ENCODE measurements at regions not wholly inside any gene's neighbourhood (a gene's known extent, or its start where the extent isn't known, plus 50 kb on each side); places are given as distances from the start of the nearest gene placed in this dataset.

DNA sequence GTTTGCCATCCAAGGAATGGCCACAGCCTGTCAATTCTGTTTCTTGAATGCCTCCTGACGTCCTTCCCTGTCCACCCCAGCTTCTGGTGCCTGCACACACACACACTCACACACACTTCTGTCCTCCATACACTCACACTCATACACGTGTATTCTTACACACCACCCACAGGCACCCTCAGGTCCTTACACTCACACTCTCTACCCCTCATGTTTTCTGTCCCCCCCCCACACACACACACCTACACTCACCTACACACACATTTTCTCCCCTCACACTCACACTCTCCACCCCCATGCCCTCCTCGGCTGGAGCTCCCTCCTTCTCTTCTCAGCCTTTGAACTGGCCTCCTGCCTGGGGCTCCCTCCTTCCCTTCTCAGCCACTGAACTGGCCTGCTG is 148.0 kb upstream of the SALL3 start:
- CTCF ChIA-PET: no interaction called here
- H3K4me3 ChIP-seq (ENCODE audit: control insufficient read depth in 1 of 2, extremely low read depth in 1 of 2, low read length in 1 of 2): no peak overlapping the region
- H3K4me3 Mint-ChIP-seq: no peak overlapping the region
- DNase-seq (no peak), ATAC-seq (replicated peaks in 1 of 4) (no peak)
- H3K27ac ChIP-seq (ENCODE audit: low read length): no peak overlapping the region
- H3K27me3 ChIP-seq (replicated peaks in 1 of 2; ENCODE audit: control insufficient read depth in 2 of 2, extremely low read depth in 1 of 2, insufficient read depth in 2 of 2, low read length in 1 of 2): peaks cover 0 to 22% of the 10 kb centered on the region in 2 experiments
- H3K9me3 Mint-ChIP-seq: peaks cover 0 to 5% (median 4%) of the 10 kb centered on the region in 3 donors
- no peaks in the 10 kb centered on the region for H3K9me3 ChIP-seq
- no peaks in the 10 kb centered on the region for H3K36me3 ChIP-seq (ENCODE audit: control insufficient read depth in 2 of 2, extremely low read depth in 1 of 2, insufficient read depth in 1 of 2, low read length in 1 of 2)
- no peaks in the 10 kb centered on the region for H3K36me3 Mint-ChIP-seq
- H3K27me3 Mint-ChIP-seq: peaks cover 11 to 12% of the 10 kb centered on the region in 2 donors
- H3K27ac Mint-ChIP-seq: no peak overlapping the region
- WGBS (ENCODE audit: insufficient coverage): 50% methylated on average over 3 of the region's 3 CpGs
- POLR2A ChIA-PET: no interaction called here
- H3K4me1 ChIP-seq (ENCODE audit: control insufficient read depth in 1 of 2, extremely low read depth in 1 of 2, insufficient read depth in 2 of 2, low read length in 2 of 2): no peaks in the 10 kb centered on the region
- H3K4me1 Mint-ChIP-seq: no peaks in the 10 kb centered on the region

DNA sequence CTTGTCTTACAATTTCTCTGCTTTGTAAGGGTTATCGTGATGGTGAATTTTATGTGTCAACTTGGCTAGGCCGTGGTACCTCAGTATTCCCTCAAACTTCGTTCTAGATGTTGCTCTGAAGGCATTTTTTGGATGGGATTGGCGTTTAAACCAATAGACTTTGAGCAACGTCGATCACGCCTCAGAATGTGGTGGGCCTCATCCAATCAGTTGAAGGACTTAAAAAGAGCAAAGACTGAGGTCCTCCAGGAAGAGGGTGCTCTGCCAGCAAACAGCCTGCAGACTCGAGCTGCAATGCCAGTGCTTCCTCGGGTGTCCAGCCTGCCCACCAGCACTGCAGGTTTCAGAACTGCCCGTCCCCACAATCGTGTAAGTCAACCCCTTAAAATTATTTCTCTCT is 145.8 kb upstream of the SALL3 start:
- ChIA-PET CTCF (no interaction called here), POLR2A (no interaction called here)
- Mint-ChIP-seq H3K27ac (no peak overlapping the region), H3K4me3 (no peak overlapping the region), H3K9me3 (peaks cover 0 to 8% (median 4%) of the 10 kb centered on the region in 3 donors), H3K4me1 (no peaks in the 10 kb centered on the region), H3K27me3 (peaks cover 11 to 12% of the 10 kb centered on the region in 2 donors), H3K36me3 (no peaks in the 10 kb centered on the region)
- peaks cover 0 to 22% of the 10 kb centered on the region in 2 experiments for H3K27me3 ChIP-seq (replicated peaks in 1 of 2; ENCODE audit: control insufficient read depth in 2 of 2, extremely low read depth in 1 of 2, insufficient read depth in 2 of 2, low read length in 1 of 2)
- ATAC-seq (replicated peaks in 1 of 4) (no peak), DNase-seq (no peak)
- H3K4me3 ChIP-seq (ENCODE audit: control insufficient read depth in 1 of 2, extremely low read depth in 1 of 2, low read length in 1 of 2): no peak overlapping the region
- no peak overlapping the region for H3K27ac ChIP-seq (ENCODE audit: low read length)
- no peaks in the 10 kb centered on the region for H3K4me1 ChIP-seq (ENCODE audit: control insufficient read depth in 1 of 2, extremely low read depth in 1 of 2, insufficient read depth in 2 of 2, low read length in 2 of 2)
- H3K36me3 ChIP-seq (ENCODE audit: control insufficient read depth in 2 of 2, extremely low read depth in 1 of 2, insufficient read depth in 1 of 2, low read length in 1 of 2): no peaks in the 10 kb centered on the region
- no peaks in the 10 kb centered on the region for H3K9me3 ChIP-seq
- WGBS (ENCODE audit: insufficient coverage): 80% methylated on average over 11 of the region's 11 CpGs

DNA sequence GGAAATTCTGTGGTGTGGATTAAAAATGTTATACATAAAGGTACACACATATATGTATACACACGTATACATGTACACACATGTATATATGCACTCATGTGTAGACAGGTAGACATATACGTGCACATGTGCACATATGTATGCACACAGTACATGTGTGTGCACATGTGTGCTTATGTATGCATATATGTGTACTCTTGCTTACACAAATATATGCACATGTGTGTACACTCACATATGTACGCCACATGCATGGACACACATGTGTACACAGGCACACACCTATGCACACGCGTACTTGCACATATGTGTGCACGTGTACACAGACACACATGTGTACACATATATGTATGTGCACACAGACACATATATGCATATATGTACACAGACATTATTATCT is 142.8 kb upstream of the SALL3 start:
- ChIA-PET CTCF (no interaction called here), POLR2A (no interaction called here)
- Mint-ChIP-seq H3K27ac (no peak overlapping the region), H3K27me3 (peaks cover 4 to 6% of the 10 kb centered on the region in 2 donors), H3K4me1 (no peaks in the 10 kb centered on the region), H3K36me3 (no peaks in the 10 kb centered on the region), H3K4me3 (no peak overlapping the region), H3K9me3 (peaks cover 0 to 24% (median 19%) of the 10 kb centered on the region in 3 donors)
- H3K4me3 ChIP-seq (ENCODE audit: control insufficient read depth in 1 of 2, extremely low read depth in 1 of 2, low read length in 1 of 2): no peak overlapping the region
- no peaks in the 10 kb centered on the region for H3K36me3 ChIP-seq (ENCODE audit: control insufficient read depth in 2 of 2, extremely low read depth in 1 of 2, insufficient read depth in 1 of 2, low read length in 1 of 2)
- no peaks in the 10 kb centered on the region for H3K4me1 ChIP-seq (ENCODE audit: control insufficient read depth in 1 of 2, extremely low read depth in 1 of 2, insufficient read depth in 2 of 2, low read length in 2 of 2)
- ATAC-seq (replicated peaks in 1 of 4) (no peak), DNase-seq (no peak)
- WGBS (ENCODE audit: insufficient coverage): no CpG with 5 or more reads among the region's 6 CpGs
- no peak overlapping the region for H3K27ac ChIP-seq (ENCODE audit: low read length)
- H3K9me3 ChIP-seq: no peaks in the 10 kb centered on the region
- peaks cover 0 to 11% of the 10 kb centered on the region in 2 experiments for H3K27me3 ChIP-seq (replicated peaks in 1 of 2; ENCODE audit: control insufficient read depth in 2 of 2, extremely low read depth in 1 of 2, insufficient read depth in 2 of 2, low read length in 1 of 2)

DNA sequence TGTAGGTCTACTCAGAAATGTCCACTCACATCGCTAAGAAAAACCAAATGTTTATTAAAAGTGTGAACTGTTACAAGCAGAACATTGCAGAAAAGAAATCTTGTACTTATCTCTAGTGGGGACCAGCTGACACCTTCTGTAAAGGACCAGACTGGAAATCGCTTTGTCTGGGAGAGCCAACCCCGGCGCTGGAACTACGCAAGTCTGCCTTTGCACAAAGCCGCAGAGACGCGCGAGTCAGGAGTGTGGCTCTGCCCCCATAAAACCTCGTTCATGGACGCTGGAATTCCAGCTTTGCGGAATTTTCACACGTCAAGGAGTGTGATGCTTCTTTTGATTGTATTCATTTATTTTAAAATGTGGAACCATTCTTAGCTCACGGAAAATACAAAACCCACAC is 141.9 kb upstream of the SALL3 start:
- H3K27me3 ChIP-seq (replicated peaks in 1 of 2; ENCODE audit: control insufficient read depth in 2 of 2, extremely low read depth in 1 of 2, insufficient read depth in 2 of 2, low read length in 1 of 2): peaks cover 0 to 10% of the 10 kb centered on the region in 2 experiments
- DNase-seq (no peak), ATAC-seq (replicated peaks in 1 of 4) (no peak)
- H3K36me3 ChIP-seq (ENCODE audit: control insufficient read depth in 2 of 2, extremely low read depth in 1 of 2, insufficient read depth in 1 of 2, low read length in 1 of 2): no peaks in the 10 kb centered on the region
- H3K27ac ChIP-seq (ENCODE audit: low read length): no peak overlapping the region
- H3K27me3 Mint-ChIP-seq: peaks cover 4 to 6% of the 10 kb centered on the region in 2 donors
- H3K27ac Mint-ChIP-seq: no peak overlapping the region
- no peak overlapping the region for H3K4me3 Mint-ChIP-seq
- no peaks in the 10 kb centered on the region for H3K9me3 ChIP-seq
- ChIA-PET POLR2A (no interaction called here), CTCF (no interaction called here)
- H3K4me1 ChIP-seq (ENCODE audit: control insufficient read depth in 1 of 2, extremely low read depth in 1 of 2, insufficient read depth in 2 of 2, low read length in 2 of 2): no peaks in the 10 kb centered on the region
- H3K4me1 Mint-ChIP-seq: no peaks in the 10 kb centered on the region
- H3K36me3 Mint-ChIP-seq: no peaks in the 10 kb centered on the region
- H3K9me3 Mint-ChIP-seq: peaks cover 0 to 24% (median 19%) of the 10 kb centered on the region in 3 donors
- no peak overlapping the region for H3K4me3 ChIP-seq (ENCODE audit: control insufficient read depth in 1 of 2, extremely low read depth in 1 of 2, low read length in 1 of 2)
- 95% methylated on average over 3 of the region's 14 CpGs for WGBS (ENCODE audit: insufficient coverage)

- no peak for DNase-seq
- no peaks in the 10 kb centered on the region for H3K9me3 ChIP-seq
- Mint-ChIP-seq H3K4me3 (no peak overlapping the region), H3K36me3 (no peaks in the 10 kb centered on the region), H3K27ac (no peak overlapping the region), H3K4me1 (no peaks in the 10 kb centered on the region), H3K9me3 (peaks cover 0 to 28% (median 19%) of the 10 kb centered on the region in 3 donors), H3K27me3 (peaks cover under 1 to 3% of the 10 kb centered on the region in 2 donors)
- CTCF ChIA-PET: no interaction called here
- peaks cover 0 to 6% of the 10 kb centered on the region in 2 experiments for H3K27me3 ChIP-seq (replicated peaks in 1 of 2; ENCODE audit: control insufficient read depth in 2 of 2, extremely low read depth in 1 of 2, insufficient read depth in 2 of 2, low read length in 1 of 2)
- no peaks in the 10 kb centered on the region for H3K36me3 ChIP-seq (ENCODE audit: control insufficient read depth in 2 of 2, extremely low read depth in 1 of 2, insufficient read depth in 1 of 2, low read length in 1 of 2)
- POLR2A ChIA-PET: no interaction called here
- no peak overlapping the region for H3K4me3 ChIP-seq (ENCODE audit: control insufficient read depth in 1 of 2, extremely low read depth in 1 of 2, low read length in 1 of 2)
- H3K27ac ChIP-seq (ENCODE audit: low read length): no peak overlapping the region
- WGBS (ENCODE audit: insufficient coverage): 100% methylated on average over 2 of the region's 7 CpGs
- no peak for ATAC-seq (replicated peaks in 1 of 4)
- H3K4me1 ChIP-seq (ENCODE audit: control insufficient read depth in 1 of 2, extremely low read depth in 1 of 2, insufficient read depth in 2 of 2, low read length in 2 of 2): no peaks in the 10 kb centered on the region
Observed at GRCh38 chr18:78838183-78838582, 141.4 kb upstream of the SALL3 start.

DNA sequence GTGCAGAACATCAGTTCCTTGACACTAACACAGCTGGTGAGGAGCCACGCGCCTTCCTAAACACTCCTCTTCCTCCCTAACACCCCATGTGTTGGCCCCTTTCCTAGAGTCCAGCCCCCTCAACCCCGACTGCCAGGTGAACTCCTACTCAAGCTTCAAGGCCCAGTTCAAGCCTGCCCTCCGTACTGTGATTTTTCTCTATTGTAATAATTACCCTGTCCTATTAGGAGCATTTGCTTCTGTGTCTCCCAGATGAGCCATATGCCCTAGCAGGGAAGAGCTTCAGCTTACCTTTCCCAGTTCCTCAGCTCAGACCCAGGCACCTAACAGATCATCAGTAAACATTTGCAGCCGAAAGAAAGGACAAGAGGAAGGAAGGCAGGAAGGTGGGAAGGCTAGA is 130.6 kb upstream of the SALL3 start:
- peaks cover 19 to 40% (median 31%) of the 10 kb centered on the region in 3 donors for H3K9me3 Mint-ChIP-seq
- ATAC-seq (replicated peaks in 1 of 4): no peak
- no peaks in the 10 kb centered on the region for H3K4me1 Mint-ChIP-seq
- peaks cover 9 to 17% of the 10 kb centered on the region in 2 donors for H3K27me3 Mint-ChIP-seq
- H3K36me3 Mint-ChIP-seq: no peaks in the 10 kb centered on the region
- ChIA-PET CTCF (no interaction called here), POLR2A (no interaction called here)
- no peak overlapping the region for H3K27ac Mint-ChIP-seq
- no peak for DNase-seq
- Histone ChIP-seq H3K4me3 (ENCODE audit: control insufficient read depth in 1 of 2, extremely low read depth in 1 of 2, low read length in 1 of 2) (no peak overlapping the region), H3K36me3 (ENCODE audit: control insufficient read depth in 2 of 2, extremely low read depth in 1 of 2, insufficient read depth in 1 of 2, low read length in 1 of 2) (no peaks in the 10 kb centered on the region), H3K4me1 (ENCODE audit: control insufficient read depth in 1 of 2, extremely low read depth in 1 of 2, insufficient read depth in 2 of 2, low read length in 2 of 2) (no peaks in the 10 kb centered on the region), H3K27ac (ENCODE audit: low read length) (no peak overlapping the region), H3K9me3 (peaks cover 3% of the 10 kb centered on the region), H3K27me3 (replicated peaks in 1 of 2; ENCODE audit: control insufficient read depth in 2 of 2, extremely low read depth in 1 of 2, insufficient read depth in 2 of 2, low read length in 1 of 2) (peaks cover 0 to 12% of the 10 kb centered on the region in 2 experiments)
- H3K4me3 Mint-ChIP-seq: no peak overlapping the region
- 84% methylated on average over 4 of the region's 5 CpGs for WGBS (ENCODE audit: insufficient coverage)

DNA sequence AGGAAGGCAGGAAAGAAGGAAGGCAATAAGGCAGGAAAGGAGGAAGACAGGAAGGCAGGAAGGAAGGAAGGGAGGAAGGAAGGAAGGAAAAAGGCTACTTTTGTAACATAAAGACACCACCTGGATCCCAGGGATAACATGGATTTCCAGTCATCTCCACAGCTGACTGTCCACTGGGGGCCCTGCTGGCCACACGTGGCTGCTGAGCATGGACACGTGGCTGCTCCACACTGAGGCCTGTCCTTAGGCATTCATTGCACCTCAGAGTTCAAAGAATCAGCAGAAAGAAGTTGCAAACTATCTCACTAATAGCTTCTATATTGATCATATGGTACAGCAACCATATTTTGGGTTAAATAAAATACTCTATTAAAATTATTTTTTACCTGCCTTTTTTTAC is 130.2 kb upstream of the SALL3 start:
- CTCF ChIA-PET: no interaction called here
- no peaks in the 10 kb centered on the region for H3K4me1 Mint-ChIP-seq
- POLR2A ChIA-PET: no interaction called here
- H3K36me3 Mint-ChIP-seq: no peaks in the 10 kb centered on the region
- Histone ChIP-seq H3K4me3 (ENCODE audit: control insufficient read depth in 1 of 2, extremely low read depth in 1 of 2, low read length in 1 of 2) (no peak overlapping the region), H3K36me3 (ENCODE audit: control insufficient read depth in 2 of 2, extremely low read depth in 1 of 2, insufficient read depth in 1 of 2, low read length in 1 of 2) (no peaks in the 10 kb centered on the region), H3K4me1 (ENCODE audit: control insufficient read depth in 1 of 2, extremely low read depth in 1 of 2, insufficient read depth in 2 of 2, low read length in 2 of 2) (no peaks in the 10 kb centered on the region), H3K27ac (ENCODE audit: low read length) (no peak overlapping the region), H3K27me3 (replicated peaks in 1 of 2; ENCODE audit: control insufficient read depth in 2 of 2, extremely low read depth in 1 of 2, insufficient read depth in 2 of 2, low read length in 1 of 2) (peaks cover 0 to 12% of the 10 kb centered on the region in 2 experiments), H3K9me3 (peaks cover 3% of the 10 kb centered on the region)
- H3K27me3 Mint-ChIP-seq: peaks cover 7 to 17% of the 10 kb centered on the region in 2 donors
- peaks cover 19 to 39% (median 27%) of the 10 kb centered on the region in 3 donors for H3K9me3 Mint-ChIP-seq
- WGBS (ENCODE audit: insufficient coverage): 29% methylated on average over 1 of the region's 2 CpGs
- ATAC-seq (replicated peaks in 1 of 4): no peak
- DNase-seq: no peak
- no peak overlapping the region for H3K4me3 Mint-ChIP-seq
- no peak overlapping the region for H3K27ac Mint-ChIP-seq
